Fibroblast of lung (primary cell): ENCODE measurements at regions not wholly inside any gene's neighbourhood (a gene's known extent, or its start where the extent isn't known, plus 50 kb on each side); places are given as distances from the start of the nearest gene placed in this dataset.

ENCODE experiments used
- EZH2 ChIP-seq: IDR thresholded peaks from 2 replicates; pipeline ENCODE4 v1.5.1; 2012; ENCODE audit warnings: low read length, control low read depth, mild to moderate bottlenecking; ENCODE audit errors: missing control alignments
- TF ChIP-seq, protein P1 (sequence below), 2 donors: IDR thresholded peaks in 1 of 2; conservative IDR thresholded peaks in 1 of 2; 1 replicate in 1 of 2; 2 replicates in 1 of 2; pipeline ENCODE4 v1.5.1; 2011 to 2012; ENCODE audit warnings: low read length in 2 of 2, control low read depth in 1 of 2, inconsistent platforms in 1 of 2, low read depth in 1 of 2, mild to moderate bottlenecking in 1 of 2

GRCh38 chr1:14149431-14149830, 449.1 kb upstream of the KAZN start:
- TF ChIP-seq, protein P1, sequence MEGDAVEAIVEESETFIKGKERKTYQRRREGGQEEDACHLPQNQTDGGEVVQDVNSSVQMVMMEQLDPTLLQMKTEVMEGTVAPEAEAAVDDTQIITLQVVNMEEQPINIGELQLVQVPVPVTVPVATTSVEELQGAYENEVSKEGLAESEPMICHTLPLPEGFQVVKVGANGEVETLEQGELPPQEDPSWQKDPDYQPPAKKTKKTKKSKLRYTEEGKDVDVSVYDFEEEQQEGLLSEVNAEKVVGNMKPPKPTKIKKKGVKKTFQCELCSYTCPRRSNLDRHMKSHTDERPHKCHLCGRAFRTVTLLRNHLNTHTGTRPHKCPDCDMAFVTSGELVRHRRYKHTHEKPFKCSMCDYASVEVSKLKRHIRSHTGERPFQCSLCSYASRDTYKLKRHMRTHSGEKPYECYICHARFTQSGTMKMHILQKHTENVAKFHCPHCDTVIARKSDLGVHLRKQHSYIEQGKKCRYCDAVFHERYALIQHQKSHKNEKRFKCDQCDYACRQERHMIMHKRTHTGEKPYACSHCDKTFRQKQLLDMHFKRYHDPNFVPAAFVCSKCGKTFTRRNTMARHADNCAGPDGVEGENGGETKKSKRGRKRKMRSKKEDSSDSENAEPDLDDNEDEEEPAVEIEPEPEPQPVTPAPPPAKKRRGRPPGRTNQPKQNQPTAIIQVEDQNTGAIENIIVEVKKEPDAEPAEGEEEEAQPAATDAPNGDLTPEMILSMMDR (conservative IDR thresholded peaks at IDR 0.05 in 1 of 2, IDR thresholded peaks at IDR 0.05 in 1 of 2; ENCODE audit: low read depth in 1 of 2, low read length in 2 of 2), result peak in 1 of 2 donors; percentile 18
- TF ChIP-seq EZH2, result no peak
